NOMO-1 treated with DMSO at 0.1 percent for 48 hours (cell line): ENCODE measurements at regions not wholly inside any gene's neighbourhood (a gene's known extent, or its start where the extent isn't known, plus 50 kb on each side); places are given as distances from the start of the nearest gene placed in this dataset.
"Not testable (repeated sequence)": the region's sequence is repeated elsewhere in the genome, so short reads cannot be mapped to it uniquely, and the experiment has no call there.

ENCODE experiments used
- DNase-seq: peaks from one replicate; lab custom pipeline; 2025; ENCODE audit not compliant: unreplicated experiment; lab: John Stamatoyannopoulos, UW

DNA sequence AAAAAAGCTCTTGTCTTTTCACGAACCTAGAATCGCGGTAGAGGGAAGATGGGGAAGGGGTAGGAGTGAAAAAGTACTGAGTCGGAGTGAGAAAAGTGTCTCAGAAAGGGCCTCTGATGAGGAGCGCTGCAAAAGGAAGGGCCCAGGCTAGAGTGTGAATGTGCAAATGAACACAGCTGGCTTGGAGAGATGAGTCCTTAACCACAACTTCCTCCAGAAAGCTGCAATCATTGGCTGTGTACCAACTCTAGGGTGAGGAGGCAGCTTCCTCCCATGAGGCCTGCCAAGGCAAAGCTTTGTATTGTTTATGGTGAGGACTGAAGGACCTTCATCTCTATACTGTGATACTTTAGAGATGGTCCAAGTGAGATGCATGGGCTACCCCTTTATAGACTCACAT is 566.9 kb upstream of the ANO5 start:
- peak; percentile 84 for DNase-seq

DNA sequence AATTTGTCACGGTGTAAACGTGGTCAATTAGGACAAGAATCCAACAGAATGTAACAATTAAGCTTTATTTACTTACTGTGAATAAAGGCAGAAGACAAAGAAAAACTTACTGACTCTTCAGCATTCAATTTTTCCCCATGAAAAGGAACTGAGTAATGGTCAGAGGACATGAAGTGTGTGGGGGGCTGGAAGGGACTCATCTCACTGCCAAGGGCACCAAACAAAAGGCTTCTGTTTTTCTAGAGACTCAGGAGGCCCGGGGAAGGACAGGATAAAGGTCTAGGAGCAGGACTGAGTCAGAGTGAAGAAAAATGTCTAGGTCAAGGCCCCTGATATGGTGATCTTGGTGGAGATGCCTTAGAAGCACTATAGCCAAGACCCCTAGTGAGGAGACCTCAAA is 564.2 kb upstream of the ANO5 start:
- no peak for DNase-seq

DNA sequence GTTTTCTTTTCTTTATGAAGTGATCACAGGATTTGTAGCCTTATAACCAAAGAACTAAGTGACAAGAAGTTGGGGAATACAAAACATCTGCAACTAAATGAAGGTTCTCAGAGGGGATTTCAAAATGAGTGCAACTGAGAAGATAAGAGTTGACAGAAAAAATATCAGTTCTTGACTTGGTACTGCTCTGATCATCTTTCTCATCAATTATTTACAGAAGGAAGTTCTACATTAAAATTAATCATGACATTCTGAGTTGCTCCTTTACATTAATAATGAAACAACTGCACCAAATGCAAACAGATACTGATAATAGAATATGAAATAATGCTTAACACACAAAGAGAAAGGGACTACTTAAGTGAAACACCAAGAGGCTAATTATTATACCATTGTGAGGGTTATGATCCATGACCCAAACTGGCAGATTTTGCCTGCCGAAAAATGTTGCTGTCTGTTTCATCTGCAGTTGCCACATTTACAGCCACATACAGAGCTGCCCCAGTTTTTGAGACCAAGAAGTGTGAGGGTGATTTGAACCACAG is 561.9 kb upstream of the ANO5 start:
- no peak for DNase-seq

DNA sequence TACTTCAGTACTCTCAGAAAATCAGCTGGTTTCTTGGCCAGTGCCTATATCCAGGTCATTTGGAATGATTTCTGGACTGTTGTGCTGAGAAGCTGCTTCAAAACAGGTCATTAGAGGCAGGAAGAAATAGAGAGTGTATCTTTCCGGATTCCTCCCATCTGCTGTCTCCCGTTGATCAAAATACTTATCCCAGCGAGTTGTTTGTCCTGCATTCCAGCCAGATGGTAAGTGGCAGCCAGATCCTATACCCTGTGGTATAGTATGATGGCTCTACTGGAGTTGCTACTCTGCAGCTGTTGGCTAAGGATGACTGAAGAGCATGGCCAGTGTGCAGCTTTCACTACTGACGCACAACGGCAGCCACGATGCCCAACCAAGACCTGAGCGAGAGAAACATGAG is 560.9 kb upstream of the ANO5 start:
- no peak for DNase-seq

DNA sequence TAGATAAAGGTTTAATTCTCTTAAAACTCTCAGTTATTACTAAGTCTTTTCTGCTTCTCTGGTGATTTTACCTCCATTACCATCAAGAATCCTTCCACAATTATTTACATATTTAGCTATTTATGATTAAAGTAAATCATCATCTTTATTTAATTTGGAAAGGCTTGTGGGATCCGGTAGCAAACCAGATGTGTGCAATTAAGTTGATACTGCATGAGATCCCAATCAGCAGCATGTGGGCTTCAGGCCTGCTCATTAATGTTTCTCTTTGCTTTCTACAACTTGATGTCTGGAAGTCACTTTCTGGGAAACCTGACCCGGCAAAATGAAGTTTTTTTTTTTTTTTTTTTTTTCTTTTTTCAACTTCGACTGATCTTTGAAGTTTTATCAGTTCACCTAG is 558.4 kb upstream of the ANO5 start:
- no peak for DNase-seq

- DNase-seq = peak; percentile 7
Measured at GRCh38 chr11:21634956-21635355, 557.9 kb upstream of the ANO5 start.

DNA sequence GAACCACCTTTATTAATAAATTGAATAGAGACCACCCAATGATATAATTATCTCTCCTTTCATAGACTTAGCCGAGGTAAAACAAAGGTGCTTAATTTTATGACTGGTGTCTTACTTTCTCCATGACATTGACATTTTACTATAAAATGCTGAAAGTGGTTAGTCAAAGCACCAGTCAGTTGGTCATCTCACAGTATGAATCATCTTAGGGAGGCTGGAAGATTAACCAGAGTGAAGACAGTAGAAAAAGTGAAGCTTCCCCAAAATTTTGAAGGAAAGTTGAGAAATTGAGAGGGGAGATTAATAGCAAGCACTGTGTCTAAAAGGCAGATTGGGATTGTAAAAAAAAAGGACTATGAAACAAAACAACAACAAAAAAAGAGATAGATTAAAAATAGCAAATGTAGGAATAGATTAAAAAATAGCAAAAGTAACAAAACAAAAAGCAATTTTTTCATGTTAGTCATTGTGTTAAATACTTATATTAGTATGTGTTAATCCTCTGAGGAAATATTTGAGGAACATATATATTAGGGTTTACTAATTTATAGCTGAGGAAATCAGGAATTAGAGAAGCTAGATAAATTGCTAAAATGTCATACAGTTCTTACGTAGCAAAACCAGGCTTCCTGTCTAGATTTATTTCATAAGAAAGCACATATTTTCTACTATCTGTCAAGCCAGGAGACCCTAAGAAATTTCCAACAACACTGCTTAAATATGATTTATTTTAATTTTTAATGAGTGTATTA is 557.3 kb upstream of the ANO5 start:
- peak; percentile 67 for DNase-seq

GRCh38 chr11:21636561-21636960 is 556.3 kb upstream of the ANO5 start:
- DNase-seq = no peak

- DNase-seq = peak; percentile 61
Measured at GRCh38 chr11:21640491-21640890, 552.4 kb upstream of the ANO5 start.

GRCh38 chr11:21641869-21642268 is 551.0 kb upstream of the ANO5 start:
- no peak for DNase-seq

DNA sequence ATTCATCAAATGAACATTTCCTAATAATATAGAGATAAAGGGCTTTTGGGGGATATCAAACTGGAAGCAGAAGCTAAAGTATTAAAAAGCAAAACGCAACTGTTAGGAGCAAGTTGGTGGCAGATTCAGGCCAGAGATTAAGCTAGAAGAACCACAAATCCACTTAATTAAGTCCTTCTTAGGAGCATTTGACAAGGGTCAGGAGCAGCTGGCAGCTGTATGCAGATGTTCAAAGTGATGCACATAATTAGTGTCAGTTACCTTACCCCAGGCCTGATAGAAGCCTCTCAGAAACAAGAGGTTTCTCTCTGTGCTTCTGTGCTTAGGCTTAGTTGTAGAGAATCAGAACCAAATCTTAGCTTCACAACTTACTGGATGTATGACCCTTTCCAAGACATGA is 546.5 kb upstream of the ANO5 start:
- no peak for DNase-seq

DNA sequence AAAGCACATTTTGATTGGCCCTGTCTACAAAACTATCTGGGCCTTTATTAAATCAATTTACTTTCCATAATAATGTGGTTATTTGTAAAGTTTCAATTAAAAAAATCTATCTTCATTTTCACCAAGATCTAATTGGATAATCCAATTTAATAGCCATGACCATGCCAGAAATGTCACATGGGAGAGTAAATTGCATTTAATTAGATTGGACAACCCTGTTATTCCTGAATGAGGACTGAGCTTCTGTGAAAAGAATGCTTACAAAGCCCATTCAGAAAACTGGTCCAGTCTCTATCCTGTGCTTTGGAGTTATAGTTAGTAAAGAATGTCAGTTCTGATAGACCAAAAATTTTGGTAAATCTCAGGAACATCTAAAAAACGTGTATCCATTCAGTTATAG is 541.9 kb upstream of the ANO5 start:
- no peak for DNase-seq

GRCh38 chr11:21653951-21654421 is 538.9 kb upstream of the ANO5 start:
- DNase-seq = no peak

DNA sequence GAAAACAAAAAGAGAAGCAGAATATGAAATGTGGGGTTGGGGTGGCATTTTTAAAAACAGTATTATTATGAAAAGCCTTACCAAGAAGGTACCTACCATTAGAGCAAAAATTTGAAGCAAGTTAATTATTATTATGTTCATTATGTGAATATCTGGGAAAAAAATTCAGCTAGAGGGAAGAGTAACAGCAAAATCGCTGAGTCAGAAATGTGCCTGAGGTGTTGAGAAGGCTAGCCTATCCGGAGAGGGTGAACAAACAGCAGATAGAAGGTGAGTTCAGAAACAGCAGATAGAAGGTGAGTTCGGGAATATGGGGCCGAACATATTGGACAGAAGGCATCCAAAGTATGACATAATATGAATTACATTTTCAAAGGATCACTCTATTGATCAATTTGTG is 536.8 kb upstream of the ANO5 start:
- DNase-seq = no peak

DNA sequence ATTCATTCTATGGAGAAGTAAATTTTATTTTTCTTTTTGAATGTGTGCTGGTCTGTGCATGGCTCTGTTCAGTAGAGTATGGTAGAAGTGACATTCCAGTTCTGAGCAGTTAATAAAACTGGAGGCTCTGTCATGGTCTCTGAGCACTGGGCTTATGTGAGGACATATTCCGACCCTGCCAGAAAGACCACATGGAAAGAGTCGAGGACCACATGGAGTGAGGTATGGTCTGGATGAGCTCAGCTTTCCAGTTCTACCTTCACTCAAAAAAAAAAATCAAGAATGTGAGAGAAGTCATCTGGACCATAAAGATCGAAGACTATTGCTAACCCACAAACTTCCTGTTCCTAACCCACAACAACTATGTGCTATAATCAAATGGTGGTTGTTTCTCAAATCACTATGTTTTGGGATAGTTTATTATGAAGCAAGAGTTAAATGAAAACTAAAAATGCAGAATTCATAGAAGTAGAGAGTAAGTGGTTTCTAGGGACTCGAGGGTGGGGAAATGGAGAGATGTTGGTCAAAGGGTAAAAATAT is 534.2 kb upstream of the ANO5 start:
- no peak for DNase-seq

DNA sequence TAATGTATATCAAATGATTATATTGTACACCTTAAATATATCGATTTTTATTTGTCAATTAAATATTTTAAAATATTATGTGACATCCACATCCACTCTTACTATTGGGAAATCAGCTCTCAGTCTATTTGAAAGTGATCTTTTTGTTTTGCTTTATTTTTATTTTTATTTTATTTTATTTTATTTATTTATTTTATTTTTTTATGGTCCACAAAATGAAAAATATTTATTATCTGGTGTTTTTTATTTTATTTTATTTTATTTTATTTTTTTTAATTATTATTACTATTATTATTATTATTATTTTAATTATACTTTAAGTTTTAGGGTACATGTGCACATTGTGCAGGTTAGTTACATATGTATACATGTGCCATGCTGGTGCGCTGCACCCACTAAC is 533.5 kb upstream of the ANO5 start:
- DNase-seq = not testable (repeated sequence)

- no peak for DNase-seq
Measured at GRCh38 chr11:21659961-21660360, 532.9 kb upstream of the ANO5 start.

GRCh38 chr11:21675049-21675616 is 517.8 kb upstream of the ANO5 start:
- no peak for DNase-seq

GRCh38 chr11:21687643-21688042 is 505.2 kb upstream of the ANO5 start:
- DNase-seq = no peak

GRCh38 chr11:21704539-21704938 is 488.3 kb upstream of the ANO5 start:
- DNase-seq = no peak

DNA sequence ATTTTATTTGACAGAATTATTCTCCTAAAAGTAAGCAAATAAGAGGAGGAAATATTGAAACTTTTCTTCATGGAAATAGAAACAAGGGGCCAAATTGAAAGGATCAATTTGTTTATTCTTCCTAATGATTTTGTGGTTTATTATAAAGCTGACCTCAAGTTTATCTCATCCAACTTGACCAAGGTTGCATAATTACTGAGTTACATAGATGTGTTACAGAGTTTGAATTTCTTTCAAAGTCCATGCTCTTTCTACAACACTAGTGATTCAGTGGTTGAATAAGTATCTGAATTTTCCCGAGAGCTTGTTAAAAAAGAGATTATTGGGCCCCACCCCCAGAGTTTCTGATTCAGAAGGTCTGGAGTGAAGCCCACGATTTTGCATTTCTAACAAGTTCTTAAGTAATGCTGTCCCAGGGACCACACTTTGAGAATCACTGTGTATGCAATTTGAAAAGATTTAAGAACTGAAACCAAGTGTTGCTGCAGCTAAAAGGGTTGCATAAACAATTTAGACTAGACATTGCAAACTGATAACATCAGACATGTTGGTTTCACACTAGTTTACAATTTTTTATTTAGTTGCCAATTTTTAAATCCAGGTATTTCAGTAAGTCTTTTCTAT is 485.7 kb upstream of the ANO5 start:
- no peak for DNase-seq

GRCh38 chr11:21710809-21711208 is 482.1 kb upstream of the ANO5 start:
- no peak for DNase-seq
